Lower lobe of right lung (tissue), 2 donors: ENCODE measurements at regions not wholly inside any gene's neighbourhood (a gene's known extent, or its start where the extent isn't known, plus 50 kb on each side); places are given as distances from the start of the nearest gene placed in this dataset.
A peak's percentile ranks its signal among the peaks of the same experiment; 100 is the strongest.

Experiments
- ATAC-seq, 2 donors: fragments of 200-7000 bp; cut with Tn5 transposase; one replicate each; pipeline ENCODE4 v1.9.1; 2020 to 2022; ENCODE audit warnings: mild to moderate bottlenecking in 2 of 2, moderate library complexity in 2 of 2
- DNase-seq: peaks from one replicate; pipeline ENCODE4 v3.0.0-alpha.2; 2020
- H3K27ac ChIP-seq: fragments of 200-600 bp; one replicate; pipeline ENCODE4 v1.8.0; 2022
- H3K27me3 ChIP-seq: fragments of 200-600 bp; one replicate; pipeline ENCODE4 v1.8.0; 2022; ENCODE audit warnings: low read depth
- H3K36me3 ChIP-seq: fragments of 200-600 bp; one replicate; pipeline ENCODE4 v1.8.0; 2022; ENCODE audit warnings: mild to moderate bottlenecking
- H3K4me1 ChIP-seq: fragments of 200-600 bp; one replicate; pipeline ENCODE4 v1.8.0; 2022
- H3K4me3 ChIP-seq: fragments of 200-600 bp; one replicate; pipeline ENCODE4 v1.8.0; 2022; ENCODE audit warnings: mild to moderate bottlenecking
- H3K9me3 ChIP-seq: fragments of 200-600 bp; one replicate; pipeline ENCODE4 v1.8.0; 2022
- CTCF ChIP-seq: fragments of 200-600 bp; IDR thresholded peaks from one replicate; pipeline ENCODE4 v1.8.0; 2022; ENCODE audit warnings: antibody characterized with exemption, mild to moderate bottlenecking
- intact Hi-C: fragments of 100-400 bp; cut with DNase I; formaldehyde crosslinking; loops from one replicate; pipeline ENCODE4 v1.11.0; 2022
- donor health status: DM: no; HTN: yes; CAD: no; lungs with severe emphysema.

- ATAC-seq (peak; percentile 92 to 95), DNase-seq (no peak)
- Histone ChIP-seq H3K4me3 (no peak overlapping the region), H3K27ac (no peak overlapping the region), H3K27me3 (no peaks in the 10 kb centered on the region), H3K4me1 (peaks cover 6% of the 10 kb centered on the region), H3K9me3 (no peaks in the 10 kb centered on the region), H3K36me3 (no peaks in the 10 kb centered on the region)
- TF ChIP-seq CTCF: peak; percentile 81
- intact Hi-C loops: loop anchor here (5.0 kb wide), 1 partner anchor 451 kb away; no protein-coding TSS in a partner anchor
Observed at GRCh38 chr5:66306105-66306843, 162.2 kb downstream of the SREK1 start.

GRCh38 chr5:66306844-66307315 is 162.8 kb downstream of the SREK1 start:
- Histone ChIP-seq H3K36me3 (no peaks in the 10 kb centered on the region), H3K4me3 (no peak overlapping the region), H3K27ac (no peak overlapping the region), H3K4me1 (peaks cover 6% of the 10 kb centered on the region), H3K9me3 (no peaks in the 10 kb centered on the region), H3K27me3 (no peaks in the 10 kb centered on the region)
- ATAC-seq (peak; percentile 22 to 23), DNase-seq (no peak)
- intact Hi-C loops: loop anchor here (5.0 kb wide), 1 partner anchor 450 kb away; no protein-coding TSS in a partner anchor
- no peak for TF ChIP-seq CTCF

GRCh38 chr5:66307647-66308241 is 163.6 kb downstream of the SREK1 start:
- peak; percentile 85 for TF ChIP-seq CTCF
- Histone ChIP-seq H3K27me3 (no peaks in the 10 kb centered on the region), H3K27ac (no peak overlapping the region), H3K36me3 (no peaks in the 10 kb centered on the region), H3K4me1 (peaks cover 6% of the 10 kb centered on the region), H3K4me3 (no peak overlapping the region), H3K9me3 (no peaks in the 10 kb centered on the region)
- intact Hi-C loops: loop anchor here (5.0 kb wide), 1 partner anchor 450 kb away; no protein-coding TSS in a partner anchor
- DNase-seq: no peak
- ATAC-seq: peak; percentile 87 to 93

- intact Hi-C loops: no loop called here
- Histone ChIP-seq H3K4me3 (no peak overlapping the region), H3K9me3 (peaks cover 7% of the 10 kb centered on the region), H3K36me3 (no peaks in the 10 kb centered on the region), H3K4me1 (no peaks in the 10 kb centered on the region), H3K27ac (no peak overlapping the region), H3K27me3 (no peaks in the 10 kb centered on the region)
- no peak for TF ChIP-seq CTCF
- ATAC-seq (no peak), DNase-seq (no peak)
Observed at GRCh38 chr5:66312266-66312665, 168.2 kb downstream of the SREK1 start.

- Histone ChIP-seq H3K36me3 (no peaks in the 10 kb centered on the region), H3K9me3 (peaks cover 7% of the 10 kb centered on the region), H3K4me1 (no peaks in the 10 kb centered on the region), H3K4me3 (no peak overlapping the region), H3K27ac (no peak overlapping the region), H3K27me3 (no peaks in the 10 kb centered on the region)
- DNase-seq: no peak
- intact Hi-C loops: no loop called here
- ATAC-seq: no peak
- no peak for TF ChIP-seq CTCF
Observed at GRCh38 chr5:66315784-66316183, 171.7 kb downstream of the SREK1 start.
